Effector memory CD8-positive, alpha-beta T cell (primary cell): ENCODE measurements at regions not wholly inside any gene's neighbourhood (a gene's known extent, or its start where the extent isn't known, plus 50 kb on each side); places are given as distances from the start of the nearest gene placed in this dataset.

ENCODE experiments used
- ATAC-seq: fragments of 150-1000 bp; cut with Tn5 transposase; replicated peaks from 2 replicates; pipeline ENCODE4 v1.10.0; 2021; ENCODE audit warnings: mild to moderate bottlenecking, moderate library complexity
- DNase-seq, 3 experiments: peaks; one replicate each; pipeline ENCODE4 v3.0.0; 2021
- H3K27ac Mint-ChIP-seq, 2 donors: one replicate each; pipeline ENCODE4 v1.8.0; 2022; ENCODE audit warnings: mild to moderate bottlenecking in 2 of 2, mixed read lengths in 2 of 2, moderate library complexity in 2 of 2
- H3K27me3 Mint-ChIP-seq, 2 donors: one replicate each; pipeline ENCODE4 v1.8.0; 2022; ENCODE audit warnings: mixed read lengths in 2 of 2
- H3K36me3 Mint-ChIP-seq: one replicate; pipeline ENCODE4 v1.8.0; 2022; ENCODE audit warnings: mild to moderate bottlenecking, moderate library complexity, mixed read lengths; ENCODE audit not compliant: insufficient read depth
- H3K4me1 Mint-ChIP-seq, 2 donors: one replicate each; pipeline ENCODE4 v1.8.0; 2022; ENCODE audit warnings: low read depth in 2 of 2, mixed read lengths in 2 of 2
- H3K4me3 Mint-ChIP-seq, 2 donors: one replicate each; pipeline ENCODE4 v1.8.0; 2022; ENCODE audit warnings: mild to moderate bottlenecking in 2 of 2, mixed read lengths in 2 of 2, moderate library complexity in 2 of 2
- H3K9me3 Mint-ChIP-seq, 2 donors: one replicate each; pipeline ENCODE4 v1.8.0; 2022; ENCODE audit warnings: mixed read lengths in 2 of 2

- H3K27ac Mint-ChIP-seq = no peak overlapping the region
- H3K4me3 Mint-ChIP-seq = no peak overlapping the region
- H3K27me3 Mint-ChIP-seq = peaks cover 10 to 12% of the 10 kb centered on the region in 2 donors
- no peaks in the 10 kb centered on the region for H3K36me3 Mint-ChIP-seq
- no peak for ATAC-seq
- DNase-seq = no peak
- no peaks in the 10 kb centered on the region for H3K9me3 Mint-ChIP-seq
- no peaks in the 10 kb centered on the region for H3K4me1 Mint-ChIP-seq
Observed at GRCh38 chr1:5488448-5488847, 503.8 kb downstream of the NPHP4 start.

DNA sequence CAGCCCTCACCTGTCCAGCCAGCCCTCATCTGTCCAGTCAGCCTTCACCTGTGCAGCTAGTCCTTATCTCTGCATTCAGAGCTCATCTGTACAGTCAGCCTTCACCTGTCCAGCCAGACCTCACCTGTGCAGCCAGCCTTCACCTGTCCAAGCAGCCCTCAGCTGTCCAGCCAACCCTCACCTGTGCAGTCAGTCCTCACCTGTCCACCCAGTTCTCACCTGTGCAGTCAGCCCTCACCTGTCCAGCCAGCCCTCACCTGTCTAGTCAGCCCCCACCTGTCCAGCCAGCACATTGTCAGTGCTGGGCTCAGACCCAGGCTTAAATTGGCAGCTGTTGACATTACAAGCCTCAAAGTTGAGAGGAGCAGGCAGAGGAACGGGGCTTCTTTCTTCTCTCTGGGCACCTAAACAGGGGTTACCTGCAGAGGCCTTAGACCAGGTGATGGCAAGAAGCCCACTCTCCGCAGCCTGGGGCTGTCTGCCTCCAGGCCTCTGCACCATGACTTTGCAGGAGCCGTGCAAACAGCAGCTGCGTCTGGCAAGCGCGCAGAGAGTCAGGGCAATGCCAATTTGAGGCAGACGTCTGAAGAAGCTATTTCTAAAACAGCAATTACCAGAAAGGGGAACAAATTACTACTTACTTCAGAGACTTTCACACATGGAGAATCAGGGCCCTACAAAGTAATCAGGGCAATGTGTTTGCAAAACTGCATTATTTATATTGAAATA is 506.1 kb downstream of the NPHP4 start:
- peaks cover 6 to 7% of the 10 kb centered on the region in 2 donors for H3K4me1 Mint-ChIP-seq
- H3K36me3 Mint-ChIP-seq = no peaks in the 10 kb centered on the region
- H3K4me3 Mint-ChIP-seq = no peak overlapping the region
- ATAC-seq (no peak), DNase-seq (no peak)
- H3K27me3 Mint-ChIP-seq = peaks cover 15 to 32% of the 10 kb centered on the region in 2 donors
- no peak overlapping the region for H3K27ac Mint-ChIP-seq
- H3K9me3 Mint-ChIP-seq = no peaks in the 10 kb centered on the region

- Mint-ChIP-seq H3K9me3 (no peaks in the 10 kb centered on the region), H3K36me3 (no peaks in the 10 kb centered on the region), H3K27ac (no peak overlapping the region), H3K4me1 (peaks cover 6 to 7% of the 10 kb centered on the region in 2 donors), H3K4me3 (no peak overlapping the region), H3K27me3 (peaks cover 15 to 39% of the 10 kb centered on the region in 2 donors)
- ATAC-seq = no peak
- DNase-seq = no peak
Observed at GRCh38 chr1:5485436-5485835, 506.8 kb downstream of the NPHP4 start.

GRCh38 chr1:5484451-5485165 is 507.6 kb downstream of the NPHP4 start:
- no peak overlapping the region for H3K4me3 Mint-ChIP-seq
- H3K36me3 Mint-ChIP-seq = no peaks in the 10 kb centered on the region
- peaks cover 6 to 7% of the 10 kb centered on the region in 2 donors for H3K4me1 Mint-ChIP-seq
- no peak for DNase-seq
- H3K9me3 Mint-ChIP-seq = no peaks in the 10 kb centered on the region
- H3K27ac Mint-ChIP-seq = peak overlapping the region in 1 of 2 donors; percentile 55
- peaks cover 15 to 47% of the 10 kb centered on the region in 2 donors for H3K27me3 Mint-ChIP-seq
- no peak for ATAC-seq

GRCh38 chr1:5481889-5482288 is 510.3 kb downstream of the NPHP4 start:
- peak; percentile 84 for ATAC-seq
- peak; percentile 23 to 46 (median 25) for DNase-seq
- H3K27ac Mint-ChIP-seq = peak overlapping the region in 1 of 2 donors; percentile 54
- H3K4me1 Mint-ChIP-seq = peaks cover 6 to 7% of the 10 kb centered on the region in 2 donors
- no peaks in the 10 kb centered on the region for H3K36me3 Mint-ChIP-seq
- peak overlapping the region; percentile 22 to 29 for H3K4me3 Mint-ChIP-seq
- H3K27me3 Mint-ChIP-seq = peaks cover 15 to 74% of the 10 kb centered on the region in 2 donors
- H3K9me3 Mint-ChIP-seq = no peaks in the 10 kb centered on the region

DNA sequence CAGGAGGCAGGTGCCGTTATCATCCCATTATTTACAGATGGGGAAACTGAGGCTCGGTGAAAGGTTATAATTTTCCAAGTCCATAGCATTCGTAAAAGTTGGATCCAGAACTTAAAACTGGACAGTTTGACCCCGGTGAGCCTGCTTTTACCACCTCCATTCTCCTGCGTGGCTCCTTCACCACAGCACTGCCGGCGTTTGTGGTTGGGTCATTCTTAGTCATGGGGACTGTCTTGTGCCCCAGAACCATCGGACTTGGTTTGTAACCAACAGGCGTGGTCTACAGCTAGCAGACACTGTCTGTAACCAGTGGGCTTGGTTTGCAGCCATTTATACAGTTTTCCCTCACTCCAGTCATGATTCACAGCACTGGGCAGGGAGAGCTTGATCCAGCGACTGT is 511.3 kb downstream of the NPHP4 start:
- ATAC-seq = no peak

GRCh38 chr1:5479876-5480646 is 512.2 kb downstream of the NPHP4 start:
- no peaks in the 10 kb centered on the region for H3K9me3 Mint-ChIP-seq
- DNase-seq (no peak), ATAC-seq (no peak)
- no peak overlapping the region for H3K4me3 Mint-ChIP-seq
- H3K27me3 Mint-ChIP-seq = peaks cover 9 to 77% of the 10 kb centered on the region in 2 donors
- H3K4me1 Mint-ChIP-seq = peaks cover 6 to 7% of the 10 kb centered on the region in 2 donors
- H3K36me3 Mint-ChIP-seq = no peaks in the 10 kb centered on the region
- H3K27ac Mint-ChIP-seq = no peak overlapping the region

More for the DNA sequence above, 511.3 kb downstream of the NPHP4 start:
- Mint-ChIP-seq H3K4me1 (peaks cover 6 to 7% of the 10 kb centered on the region in 2 donors), H3K36me3 (no peaks in the 10 kb centered on the region), H3K4me3 (no peak overlapping the region), H3K9me3 (no peaks in the 10 kb centered on the region), H3K27me3 (peaks cover 15 to 78% of the 10 kb centered on the region in 2 donors), H3K27ac (no peak overlapping the region)
- DNase-seq = no peak

DNA sequence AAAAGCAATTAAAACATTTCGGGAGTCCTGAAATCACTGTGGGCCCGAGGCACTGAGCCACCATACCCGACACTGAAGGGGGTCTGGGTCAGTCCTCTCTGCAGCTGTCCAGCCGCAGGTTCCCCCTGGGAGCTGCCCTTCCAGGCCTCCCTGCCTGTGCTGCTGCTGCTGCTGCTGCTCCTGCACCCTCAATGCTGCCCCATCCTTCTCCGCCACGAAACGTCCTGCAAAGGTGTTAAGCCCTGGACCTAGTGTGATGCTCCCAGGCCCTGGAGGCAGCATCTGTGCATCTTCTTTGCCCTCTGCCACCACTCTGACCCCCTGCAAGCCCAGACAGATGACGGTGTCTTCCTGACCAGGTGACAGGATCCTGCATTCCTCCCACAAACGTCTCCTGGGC is 513.3 kb downstream of the NPHP4 start:
- no peak for DNase-seq
- Mint-ChIP-seq H3K4me1 (peaks cover 6 to 7% of the 10 kb centered on the region in 2 donors), H3K27ac (no peak overlapping the region), H3K36me3 (no peaks in the 10 kb centered on the region), H3K9me3 (no peaks in the 10 kb centered on the region), H3K27me3 (peaks cover 6 to 68% of the 10 kb centered on the region in 2 donors), H3K4me3 (no peak overlapping the region)
- ATAC-seq = no peak

DNA sequence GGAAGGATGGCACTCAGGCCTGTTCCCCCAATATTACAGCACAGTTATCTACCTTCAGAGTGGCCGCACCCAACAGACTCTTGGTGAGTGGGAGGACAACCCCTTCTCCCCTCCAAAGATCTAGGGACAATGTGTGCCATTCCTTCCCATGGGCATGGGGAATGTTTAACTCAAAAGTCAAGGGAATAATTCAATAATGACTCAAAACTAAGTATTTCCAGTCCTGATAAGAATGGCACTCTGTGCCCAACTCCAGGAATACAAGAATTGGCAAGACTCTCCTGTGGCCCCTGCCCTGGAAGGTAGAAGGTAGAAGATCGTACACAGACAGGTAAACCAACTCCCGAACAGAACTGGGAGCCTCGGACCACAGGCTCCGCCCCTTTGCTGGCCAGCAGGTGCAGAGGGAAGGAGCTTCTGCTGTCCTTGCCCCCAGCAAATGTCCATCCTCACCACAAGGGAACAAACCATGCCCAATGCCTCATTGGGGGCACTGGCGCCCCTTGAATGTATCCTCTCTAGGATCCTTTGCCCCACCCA is 514.0 kb downstream of the NPHP4 start:
- Mint-ChIP-seq H3K4me1 (peaks cover 6 to 7% of the 10 kb centered on the region in 2 donors), H3K36me3 (no peaks in the 10 kb centered on the region), H3K27me3 (peaks cover 6 to 69% of the 10 kb centered on the region in 2 donors), H3K4me3 (no peak overlapping the region), H3K9me3 (no peaks in the 10 kb centered on the region), H3K27ac (no peak overlapping the region)
- ATAC-seq (no peak), DNase-seq (no peak)

- ATAC-seq (no peak), DNase-seq (no peak)
- Mint-ChIP-seq H3K27ac (no peak overlapping the region), H3K4me1 (peaks cover 6 to 7% of the 10 kb centered on the region in 2 donors), H3K4me3 (no peak overlapping the region), H3K27me3 (peaks cover under 1 to 69% of the 10 kb centered on the region in 2 donors), H3K9me3 (no peaks in the 10 kb centered on the region), H3K36me3 (no peaks in the 10 kb centered on the region)
Observed at GRCh38 chr1:5477716-5478115, 514.5 kb downstream of the NPHP4 start.

DNA sequence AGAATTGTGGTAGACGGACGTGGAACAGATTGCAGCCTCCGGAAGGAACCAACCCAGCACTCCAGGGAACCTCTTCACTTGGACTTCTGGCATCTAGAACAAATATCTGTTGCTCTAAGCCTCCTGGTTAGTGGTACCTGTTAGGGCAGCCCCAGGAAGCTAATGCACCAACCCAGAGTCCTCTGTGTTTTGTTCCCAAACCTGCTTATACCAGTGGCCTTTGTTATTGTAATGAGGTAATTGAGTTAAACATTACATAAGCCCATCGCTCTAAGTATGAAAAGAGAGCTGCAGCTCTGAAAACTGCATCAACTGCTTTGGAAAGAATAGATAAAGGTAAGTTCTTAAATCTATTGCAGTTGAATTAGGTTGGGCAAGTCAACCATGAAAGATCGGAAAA is 516.7 kb downstream of the NPHP4 start:
- no peaks in the 10 kb centered on the region for H3K9me3 Mint-ChIP-seq
- ATAC-seq (no peak), DNase-seq (no peak)
- H3K4me1 Mint-ChIP-seq = no peaks in the 10 kb centered on the region
- no peak overlapping the region for H3K27ac Mint-ChIP-seq
- peaks cover 7 to 53% of the 10 kb centered on the region in 2 donors for H3K27me3 Mint-ChIP-seq
- H3K4me3 Mint-ChIP-seq = no peak overlapping the region
- no peaks in the 10 kb centered on the region for H3K36me3 Mint-ChIP-seq

DNA sequence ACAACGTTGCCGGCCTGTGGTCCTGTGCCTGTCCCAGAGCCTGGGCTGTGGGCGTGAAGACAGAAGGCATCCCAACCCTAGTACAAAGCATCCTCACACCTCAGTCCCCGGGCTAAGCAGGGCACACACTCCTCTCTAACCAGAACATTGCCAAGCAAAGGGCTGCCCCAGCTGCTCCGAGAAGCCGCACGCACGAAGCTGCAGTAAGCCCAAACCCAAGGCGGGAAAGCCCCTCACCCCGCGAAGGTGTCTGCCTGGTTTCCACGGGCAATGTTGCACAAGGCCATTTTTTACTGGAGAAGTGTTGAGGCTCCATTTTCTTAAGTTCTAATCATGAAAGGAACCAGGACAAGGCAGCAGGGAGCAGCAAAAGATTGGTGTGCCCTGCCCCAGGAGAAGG is 519.0 kb downstream of the NPHP4 start:
- DNase-seq (no peak), ATAC-seq (no peak)
- Mint-ChIP-seq H3K27me3 (peaks cover 7 to 31% of the 10 kb centered on the region in 2 donors), H3K27ac (no peak overlapping the region), H3K9me3 (no peaks in the 10 kb centered on the region), H3K4me1 (no peaks in the 10 kb centered on the region), H3K36me3 (no peaks in the 10 kb centered on the region), H3K4me3 (no peak overlapping the region)

- ATAC-seq = no peak
- DNase-seq = no peak
- Mint-ChIP-seq H3K36me3 (no peaks in the 10 kb centered on the region), H3K4me1 (peaks cover 11 to 13% of the 10 kb centered on the region in 2 donors), H3K27ac (no peak overlapping the region), H3K9me3 (peaks cover 0 to 4% of the 10 kb centered on the region in 2 donors), H3K4me3 (no peak overlapping the region), H3K27me3 (peaks cover 16 to 26% of the 10 kb centered on the region in 2 donors)
Observed at GRCh38 chr1:5466487-5466886, 525.7 kb downstream of the NPHP4 start.
